Retinal pigment epithelial cell (primary cell): ENCODE measurements at regions not wholly inside any gene's neighbourhood (a gene's known extent, or its start where the extent isn't known, plus 50 kb on each side); places are given as distances from the start of the nearest gene placed in this dataset.

Source experiments
- DNase-seq: peaks from one replicate; pipeline ENCODE4 v3.0.0-alpha.2; 2010; ENCODE audit warnings: low read depth
- H3K4me3 ChIP-seq: 2 replicates; pipeline ENCODE4 v1.5.1; 2011; ENCODE audit warnings: mild to moderate bottlenecking, low read length, control low read depth, moderate library complexity
- TF ChIP-seq, protein P1 (sequence below): conservative IDR thresholded peaks from 2 replicates; pipeline ENCODE4 v1.5.1; 2011; ENCODE audit warnings: low read depth, low read length, control low read depth, inconsistent platforms

DNA sequence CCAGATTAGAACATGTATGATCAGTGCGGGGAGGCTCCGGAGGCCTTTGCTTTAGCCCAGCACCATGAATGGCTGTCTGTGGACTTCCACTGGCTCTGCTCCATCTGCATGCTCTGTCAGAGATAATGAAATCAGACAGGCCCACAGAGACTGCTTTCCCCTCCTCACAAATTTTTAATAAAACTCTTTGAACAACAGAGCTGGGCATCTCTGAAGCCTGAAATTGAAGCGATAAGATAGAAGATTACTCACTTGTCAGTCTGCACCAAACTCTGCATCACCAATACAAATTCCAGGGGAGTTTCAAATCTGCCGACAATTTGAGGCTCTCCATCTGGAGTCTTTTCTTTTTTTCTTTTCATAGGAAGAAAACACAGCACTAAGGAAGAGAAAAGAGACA is 110.0 kb downstream of the DYRK2 start:
- H3K4me3 ChIP-seq, result no peak overlapping the region
- TF ChIP-seq, protein P1, sequence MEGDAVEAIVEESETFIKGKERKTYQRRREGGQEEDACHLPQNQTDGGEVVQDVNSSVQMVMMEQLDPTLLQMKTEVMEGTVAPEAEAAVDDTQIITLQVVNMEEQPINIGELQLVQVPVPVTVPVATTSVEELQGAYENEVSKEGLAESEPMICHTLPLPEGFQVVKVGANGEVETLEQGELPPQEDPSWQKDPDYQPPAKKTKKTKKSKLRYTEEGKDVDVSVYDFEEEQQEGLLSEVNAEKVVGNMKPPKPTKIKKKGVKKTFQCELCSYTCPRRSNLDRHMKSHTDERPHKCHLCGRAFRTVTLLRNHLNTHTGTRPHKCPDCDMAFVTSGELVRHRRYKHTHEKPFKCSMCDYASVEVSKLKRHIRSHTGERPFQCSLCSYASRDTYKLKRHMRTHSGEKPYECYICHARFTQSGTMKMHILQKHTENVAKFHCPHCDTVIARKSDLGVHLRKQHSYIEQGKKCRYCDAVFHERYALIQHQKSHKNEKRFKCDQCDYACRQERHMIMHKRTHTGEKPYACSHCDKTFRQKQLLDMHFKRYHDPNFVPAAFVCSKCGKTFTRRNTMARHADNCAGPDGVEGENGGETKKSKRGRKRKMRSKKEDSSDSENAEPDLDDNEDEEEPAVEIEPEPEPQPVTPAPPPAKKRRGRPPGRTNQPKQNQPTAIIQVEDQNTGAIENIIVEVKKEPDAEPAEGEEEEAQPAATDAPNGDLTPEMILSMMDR, result no peak
- no peak for DNase-seq

DNA sequence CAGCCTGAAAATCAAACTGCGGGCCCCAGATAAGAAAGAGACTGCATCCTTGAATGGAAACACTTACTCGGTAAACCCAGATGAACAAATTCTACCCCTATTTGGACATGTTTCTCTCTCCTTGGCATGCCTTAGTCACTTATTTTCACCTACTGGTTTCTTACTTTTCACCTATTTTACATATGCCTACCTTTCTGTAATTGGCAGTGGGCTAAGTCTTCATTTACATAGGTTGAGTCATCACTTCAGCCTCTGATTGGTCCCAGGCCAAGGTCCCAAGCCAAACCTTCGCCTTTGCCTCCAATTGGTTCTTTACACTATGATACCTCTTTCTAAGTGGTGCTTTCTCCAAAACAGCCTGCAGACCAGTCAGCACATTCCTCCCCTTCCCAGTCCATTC is 111.3 kb downstream of the DYRK2 start:
- no peak for DNase-seq
- no peak overlapping the region for H3K4me3 ChIP-seq
- TF ChIP-seq, protein P1, result no peak

DNA sequence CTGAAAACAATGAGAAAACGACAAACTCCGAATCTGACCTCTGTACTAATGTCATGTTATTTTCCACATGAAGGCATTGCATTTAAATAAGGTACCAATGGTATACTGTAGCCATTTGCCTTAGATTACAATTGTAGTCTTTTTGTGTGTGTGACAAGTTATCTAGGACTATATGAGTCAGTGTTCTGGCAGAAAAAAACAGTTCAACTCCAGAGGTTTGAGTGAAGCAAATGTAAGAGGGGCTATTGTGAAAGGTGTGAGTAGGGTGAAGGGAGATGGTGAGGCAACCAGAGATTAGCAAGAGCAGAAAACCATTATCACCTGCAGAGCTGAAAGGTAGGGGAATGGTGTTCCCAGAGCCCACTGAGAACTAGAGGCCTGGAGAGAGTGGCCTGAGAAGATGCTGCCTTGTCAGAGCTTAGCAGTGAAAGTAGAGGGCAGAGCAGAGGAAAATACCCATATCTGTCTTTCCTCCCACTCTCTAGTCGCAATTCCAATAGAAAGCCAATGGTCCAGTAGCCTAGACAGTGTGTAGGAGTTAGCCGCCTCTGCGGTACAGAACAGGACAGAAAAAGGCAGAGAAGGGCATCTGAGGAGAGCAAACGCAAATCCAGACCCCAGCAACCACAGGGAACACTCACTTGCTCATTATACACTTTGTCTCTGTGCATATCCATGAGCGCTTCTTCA is 112.2 kb downstream of the DYRK2 start:
- no peak for DNase-seq
- no peak overlapping the region for H3K4me3 ChIP-seq
- TF ChIP-seq, protein P1, result no peak

DNA sequence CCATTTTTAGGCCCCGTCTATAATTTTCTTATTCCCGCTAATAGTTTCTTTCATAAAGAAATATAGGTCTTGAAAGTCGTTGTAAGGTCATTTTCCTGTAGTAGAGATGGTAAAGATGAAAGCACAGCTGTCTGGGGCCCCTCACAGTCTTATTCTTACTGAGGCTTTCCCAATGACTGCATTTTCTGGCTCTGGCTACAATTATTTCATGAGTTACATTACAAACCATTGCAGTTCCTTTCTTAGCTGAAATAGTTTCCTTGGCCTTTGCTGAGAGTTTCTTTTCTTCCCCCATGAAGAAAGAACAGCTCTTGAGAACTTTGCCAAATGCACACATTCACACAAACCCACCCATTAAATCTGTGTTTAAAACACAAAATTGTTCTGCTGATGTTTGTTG is 113.0 kb downstream of the DYRK2 start:
- no peak overlapping the region for H3K4me3 ChIP-seq
- TF ChIP-seq, protein P1, result no peak
- DNase-seq, result no peak

DNA sequence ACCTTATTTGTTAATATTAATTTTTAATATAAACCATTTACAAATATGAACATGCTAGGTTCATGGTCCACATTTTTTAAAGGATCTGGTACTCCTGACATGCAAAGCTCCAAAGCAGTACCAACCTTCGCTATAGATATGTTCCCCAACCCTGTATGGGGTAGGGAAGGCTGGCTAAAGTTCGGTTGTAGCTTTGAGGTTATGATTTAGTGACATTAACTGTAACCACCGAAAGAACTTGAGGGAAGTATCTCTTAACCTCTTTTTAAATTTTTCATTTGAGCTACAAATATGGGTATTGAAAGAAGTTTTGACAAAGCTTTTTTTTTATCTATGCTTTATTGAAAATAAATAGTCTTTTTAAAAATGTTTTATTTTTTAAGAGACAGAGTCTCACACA is 115.5 kb downstream of the DYRK2 start:
- no peak overlapping the region for H3K4me3 ChIP-seq
- TF ChIP-seq, protein P1, result no peak
- no peak for DNase-seq

DNA sequence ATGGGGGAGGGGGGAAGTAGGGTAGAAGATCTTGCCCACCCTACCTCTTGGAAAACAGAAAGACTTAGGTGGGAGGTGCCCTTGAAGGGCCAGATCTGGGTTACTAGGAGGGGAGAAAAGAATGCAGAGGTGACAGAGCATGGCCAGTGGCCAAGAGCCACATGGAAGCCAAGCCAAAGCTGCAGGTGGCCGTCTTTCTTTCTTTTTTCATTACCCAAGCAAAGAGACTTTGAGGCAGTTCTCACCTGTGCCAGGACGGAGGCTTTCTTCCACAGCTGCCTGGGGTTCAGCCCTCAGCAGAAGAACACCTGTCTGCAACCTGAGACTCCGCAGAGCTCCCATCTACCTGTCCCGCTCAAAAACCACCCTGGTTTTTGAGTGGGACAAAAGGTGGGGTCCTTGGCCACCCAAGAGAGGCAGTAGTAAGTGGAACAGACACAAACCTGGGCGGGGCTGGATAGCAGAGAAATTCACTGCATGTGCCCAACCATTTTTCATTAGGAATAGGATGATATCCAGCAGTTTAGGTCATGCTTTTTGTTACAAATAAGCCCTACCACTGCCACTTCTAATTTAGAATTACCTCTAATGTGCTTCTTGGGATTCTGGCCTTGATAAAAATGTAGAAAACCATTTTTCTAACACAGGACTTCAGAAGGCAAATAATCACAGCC is 116.5 kb downstream of the DYRK2 start:
- TF ChIP-seq, protein P1, result no peak
- DNase-seq, result no peak
- H3K4me3 ChIP-seq, result no peak overlapping the region
